ENCODE measurements at regions not wholly inside any gene's neighbourhood (a gene's known extent, or its start where the extent isn't known, plus 50 kb on each side); places are given as distances from the start of the nearest gene placed in this dataset.

DNA sequence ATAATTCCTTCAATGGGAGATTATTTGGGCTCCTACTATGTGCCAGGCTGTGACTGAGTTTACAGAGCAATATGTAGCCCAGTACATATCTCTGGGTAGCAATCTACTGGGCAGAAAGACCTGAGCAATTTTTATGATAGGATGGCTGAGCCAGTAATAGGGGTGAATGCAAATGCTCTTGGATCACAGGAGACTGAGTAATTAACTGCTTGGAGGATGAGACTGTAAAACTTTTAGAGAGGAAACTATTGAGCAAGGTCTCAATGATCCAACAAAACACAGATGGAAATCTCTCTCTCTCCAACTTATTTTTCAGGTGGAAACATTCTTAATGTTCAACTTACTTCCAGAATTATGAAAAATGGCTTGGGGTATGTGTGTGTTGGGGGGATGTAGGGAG, 402.2 kb downstream of the AEBP2 start:
- H3K36me3 Mint-ChIP-seq = no peaks in the 10 kb centered on the region
- Histone ChIP-seq H3K36me3 (replicated peaks in 1 of 2; ENCODE audit: control insufficient read depth in 1 of 2, insufficient read depth in 2 of 2, low read length in 2 of 2) (no peaks in the 10 kb centered on the region), H3K27me3 (ENCODE audit: control insufficient read depth in 2 of 2, insufficient read depth in 2 of 2, low read length in 2 of 2) (no peaks in the 10 kb centered on the region), H4K20me1 (ENCODE audit: insufficient read depth, low read length) (no peaks in the 10 kb centered on the region), H3K79me2 (ENCODE audit: insufficient read depth, low read length) (no peaks in the 10 kb centered on the region), H2AFZ (ENCODE audit: insufficient read depth, low read depth, low read length, poor library complexity, severe bottlenecking) (no peak overlapping the region), H3K9me3 (replicated peaks in 1 of 2; ENCODE audit: control insufficient read depth in 1 of 2, insufficient read depth in 1 of 2, low read length in 2 of 2) (peaks cover 0 to 1% of the 10 kb centered on the region in 2 donors), H3K4me1 (ENCODE audit: control insufficient read depth in 1 of 2, insufficient read depth in 2 of 2, low read length in 2 of 2) (no peaks in the 10 kb centered on the region), H3K4me2 (replicated peaks; ENCODE audit: extremely low read depth, low read length, poor library complexity, severe bottlenecking) (no peak overlapping the region), H3K9ac (ENCODE audit: insufficient read depth, low read length, poor library complexity, severe bottlenecking) (no peak overlapping the region), H3K27ac (ENCODE audit: low read depth in 1 of 2, low read length in 2 of 2) (no peak overlapping the region), H3K4me3 (replicated peaks in 1 of 3; ENCODE audit: low read depth in 2 of 3, low read length in 3 of 3) (no peak overlapping the region)
- H3K4me1 Mint-ChIP-seq = no peaks in the 10 kb centered on the region
- H3K27ac Mint-ChIP-seq = no peak overlapping the region
- H3K4me3 Mint-ChIP-seq = no peak overlapping the region
- intact Hi-C loops (cut with micrococcal nuclease) = no loop called here
- TF ChIP-seq, protein P1, sequence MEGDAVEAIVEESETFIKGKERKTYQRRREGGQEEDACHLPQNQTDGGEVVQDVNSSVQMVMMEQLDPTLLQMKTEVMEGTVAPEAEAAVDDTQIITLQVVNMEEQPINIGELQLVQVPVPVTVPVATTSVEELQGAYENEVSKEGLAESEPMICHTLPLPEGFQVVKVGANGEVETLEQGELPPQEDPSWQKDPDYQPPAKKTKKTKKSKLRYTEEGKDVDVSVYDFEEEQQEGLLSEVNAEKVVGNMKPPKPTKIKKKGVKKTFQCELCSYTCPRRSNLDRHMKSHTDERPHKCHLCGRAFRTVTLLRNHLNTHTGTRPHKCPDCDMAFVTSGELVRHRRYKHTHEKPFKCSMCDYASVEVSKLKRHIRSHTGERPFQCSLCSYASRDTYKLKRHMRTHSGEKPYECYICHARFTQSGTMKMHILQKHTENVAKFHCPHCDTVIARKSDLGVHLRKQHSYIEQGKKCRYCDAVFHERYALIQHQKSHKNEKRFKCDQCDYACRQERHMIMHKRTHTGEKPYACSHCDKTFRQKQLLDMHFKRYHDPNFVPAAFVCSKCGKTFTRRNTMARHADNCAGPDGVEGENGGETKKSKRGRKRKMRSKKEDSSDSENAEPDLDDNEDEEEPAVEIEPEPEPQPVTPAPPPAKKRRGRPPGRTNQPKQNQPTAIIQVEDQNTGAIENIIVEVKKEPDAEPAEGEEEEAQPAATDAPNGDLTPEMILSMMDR (IDR thresholded peaks at IDR 0.05) = no peak
- H3K27me3 Mint-ChIP-seq (ENCODE audit: low read depth in 3 of 3) = peaks cover 0 to 2% (median 0%) of the 10 kb centered on the region in 3 donors
- H3K9me3 Mint-ChIP-seq = peaks cover 0 to 4% (median 1%) of the 10 kb centered on the region in 7 donors
- no peak for DNase-seq

DNA sequence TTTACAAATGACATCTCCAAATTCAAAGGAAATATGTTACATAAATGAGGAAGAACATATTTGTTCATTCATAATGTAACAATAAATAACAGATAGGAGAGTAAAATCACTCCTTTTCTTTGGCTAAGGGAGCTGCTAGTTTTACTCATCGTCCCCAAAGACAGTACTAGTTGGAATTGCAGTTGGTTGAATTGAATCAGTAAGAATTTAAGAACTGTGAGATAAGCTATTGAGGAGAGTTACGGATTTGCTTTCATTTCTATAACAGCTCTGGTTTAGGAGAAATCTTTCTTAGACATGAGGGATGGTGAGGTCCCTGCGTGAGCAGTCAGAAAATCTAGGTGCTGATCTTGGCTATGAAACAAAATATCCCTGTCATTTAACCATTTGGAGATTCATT, 402.8 kb downstream of the AEBP2 start:
- Mint-ChIP-seq H3K4me1 (peaks cover under 1% of the 10 kb centered on the region), H3K9me3 (peaks cover 0 to 4% (median 0%) of the 10 kb centered on the region in 7 donors), H3K4me3 (no peak overlapping the region), H3K36me3 (no peaks in the 10 kb centered on the region), H3K27me3 (ENCODE audit: low read depth in 3 of 3) (peaks cover 0 to 2% (median 0%) of the 10 kb centered on the region in 3 donors), H3K27ac (no peak overlapping the region)
- 100% methylated on average over 1 of the region's 3 CpGs for WGBS (ENCODE audit: insufficient coverage)
- no peak for DNase-seq
- Histone ChIP-seq H4K20me1 (ENCODE audit: insufficient read depth, low read length) (no peaks in the 10 kb centered on the region), H3K27ac (ENCODE audit: low read depth in 1 of 2, low read length in 2 of 2) (no peak overlapping the region), H3K4me2 (replicated peaks; ENCODE audit: extremely low read depth, low read length, poor library complexity, severe bottlenecking) (no peak overlapping the region), H3K79me2 (ENCODE audit: insufficient read depth, low read length) (no peaks in the 10 kb centered on the region), H3K36me3 (replicated peaks in 1 of 2; ENCODE audit: control insufficient read depth in 1 of 2, insufficient read depth in 2 of 2, low read length in 2 of 2) (no peaks in the 10 kb centered on the region), H3K4me1 (ENCODE audit: control insufficient read depth in 1 of 2, insufficient read depth in 2 of 2, low read length in 2 of 2) (no peaks in the 10 kb centered on the region), H3K9me3 (replicated peaks in 1 of 2; ENCODE audit: control insufficient read depth in 1 of 2, insufficient read depth in 1 of 2, low read length in 2 of 2) (no peaks in the 10 kb centered on the region), H3K4me3 (replicated peaks in 1 of 3; ENCODE audit: low read depth in 2 of 3, low read length in 3 of 3) (no peak overlapping the region), H3K9ac (ENCODE audit: insufficient read depth, low read length, poor library complexity, severe bottlenecking) (no peak overlapping the region), H2AFZ (ENCODE audit: insufficient read depth, low read depth, low read length, poor library complexity, severe bottlenecking) (no peak overlapping the region), H3K27me3 (ENCODE audit: control insufficient read depth in 2 of 2, insufficient read depth in 2 of 2, low read length in 2 of 2) (no peaks in the 10 kb centered on the region)
- TF ChIP-seq, protein P1 (IDR thresholded peaks at IDR 0.05) = no peak
- intact Hi-C loops (cut with micrococcal nuclease) = no loop called here
